ENCODE measurements at regions not wholly inside any gene's neighbourhood (a gene's known extent, or its start where the extent isn't known, plus 50 kb on each side); places are given as distances from the start of the nearest gene placed in this dataset.

DNA sequence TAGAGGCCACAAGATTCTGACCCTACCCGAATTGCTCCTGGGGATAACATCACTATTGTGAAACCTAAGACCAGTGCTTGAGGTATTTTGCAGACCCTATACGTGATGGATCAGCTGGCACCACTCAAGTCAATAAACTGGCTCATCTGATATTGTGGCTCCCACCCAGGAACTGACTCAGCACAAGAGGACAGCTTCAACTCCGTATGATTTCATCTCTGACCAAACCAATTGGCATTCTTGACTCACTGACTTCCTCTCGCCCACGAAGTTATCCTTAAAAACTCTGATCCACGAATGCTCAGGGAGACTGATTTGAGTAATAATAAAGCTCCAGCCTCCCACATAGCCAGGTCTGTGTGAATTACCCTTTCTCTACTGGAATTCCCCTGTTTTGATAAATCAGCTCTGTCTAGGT, 1036.1 kb upstream of the TMEM132C start:
- no peak for DNase-seq

DNA sequence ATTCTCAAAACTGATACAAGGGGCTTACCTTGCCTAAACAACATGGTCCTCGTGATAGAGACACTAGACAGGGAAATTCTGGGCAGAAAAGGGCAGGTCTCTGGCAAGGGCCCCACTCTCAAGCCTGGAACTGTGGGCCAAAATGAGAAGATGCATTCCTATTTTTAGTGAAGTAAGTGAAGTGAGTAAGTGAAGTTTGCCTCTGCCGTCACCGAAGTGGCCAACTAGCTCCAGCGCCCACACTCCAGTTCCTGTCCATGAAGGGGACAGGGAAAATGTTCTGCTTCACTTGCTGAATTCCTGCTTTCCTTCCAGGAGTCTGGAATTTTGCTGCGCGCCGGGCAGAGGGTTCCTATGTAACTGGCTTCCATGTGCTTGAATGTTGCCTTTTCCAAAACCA, 1035.6 kb upstream of the TMEM132C start:
- DNase-seq, result no peak

DNA sequence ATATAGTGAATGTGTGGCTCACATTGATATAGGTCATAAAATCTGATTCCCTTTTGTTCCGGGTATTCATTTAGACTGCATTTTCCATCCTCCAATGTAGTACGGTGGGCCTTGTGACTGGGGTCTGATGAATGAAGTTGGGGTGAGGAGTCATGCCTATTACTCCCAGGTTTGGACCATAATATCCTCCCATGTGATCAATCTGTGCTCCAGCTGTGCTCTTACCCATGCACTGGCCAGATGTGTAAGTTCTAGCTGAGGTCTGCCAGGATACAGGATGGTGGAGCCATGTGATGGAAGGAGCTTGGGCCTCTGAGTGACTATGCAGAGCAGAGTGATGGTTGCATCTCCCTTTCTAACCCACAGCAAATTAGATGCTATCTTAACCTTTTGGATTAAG, 1034.0 kb upstream of the TMEM132C start:
- DNase-seq, result no peak

DNA sequence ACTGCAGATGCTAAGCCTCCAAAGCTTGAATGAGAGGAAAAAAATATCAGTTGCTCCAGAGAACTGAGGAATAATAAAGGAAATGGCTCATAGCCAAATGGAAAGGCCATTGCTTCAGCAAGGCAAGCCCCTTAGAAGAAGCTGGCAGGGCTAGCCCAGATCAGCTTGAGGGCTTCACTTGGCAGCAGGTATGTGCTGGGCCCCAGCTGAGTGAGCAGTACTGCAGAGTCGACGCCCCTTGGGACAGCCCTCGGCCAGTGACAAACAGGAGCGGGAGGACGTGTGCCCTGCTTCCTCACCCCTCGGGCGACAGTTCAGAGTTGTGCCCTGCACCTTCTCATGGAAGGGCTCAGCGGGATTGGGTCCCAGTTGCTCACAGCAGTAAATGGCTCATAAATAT, 1031.2 kb upstream of the TMEM132C start:
- DNase-seq, result no peak

DNA sequence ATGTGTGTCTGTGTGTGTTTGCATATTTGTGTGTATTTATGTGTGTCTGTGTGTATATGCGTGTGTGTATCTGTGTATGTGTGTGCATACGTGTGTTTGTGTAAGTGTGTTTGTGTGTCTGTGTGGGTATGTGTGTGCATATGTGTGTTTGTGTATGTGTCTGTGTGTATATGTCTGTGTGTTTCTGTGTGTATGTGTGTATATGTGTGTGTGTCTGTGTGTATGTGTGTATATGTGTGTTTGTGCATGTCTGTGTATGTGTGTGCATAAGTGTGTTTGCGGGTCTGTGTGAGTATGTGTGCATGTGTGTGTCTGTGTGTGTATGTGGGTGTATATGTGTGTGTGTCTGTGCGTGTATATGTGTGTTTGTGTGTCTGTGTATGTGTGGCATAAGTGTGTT, 1030.5 kb upstream of the TMEM132C start:
- no peak for DNase-seq

DNA sequence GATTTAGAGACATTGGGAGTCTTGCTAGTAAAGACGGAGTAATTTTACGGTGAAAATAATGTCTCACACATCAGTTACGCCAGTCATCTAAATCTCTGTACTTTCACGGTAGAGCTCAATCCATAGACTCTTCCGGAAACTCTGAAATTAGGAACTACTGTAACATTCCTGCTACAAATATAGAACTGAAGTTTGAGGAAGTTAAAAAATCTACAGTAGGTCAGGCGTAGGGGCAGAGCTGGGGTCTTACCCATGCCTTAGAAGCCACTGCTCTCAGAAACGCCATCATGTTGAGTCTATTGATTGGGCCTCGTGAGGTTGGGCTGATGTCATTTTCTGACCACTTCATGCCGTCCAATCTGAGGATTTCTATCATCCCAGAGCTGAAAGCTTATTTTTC, 1029.8 kb upstream of the TMEM132C start:
- DNase-seq, result no peak

DNA sequence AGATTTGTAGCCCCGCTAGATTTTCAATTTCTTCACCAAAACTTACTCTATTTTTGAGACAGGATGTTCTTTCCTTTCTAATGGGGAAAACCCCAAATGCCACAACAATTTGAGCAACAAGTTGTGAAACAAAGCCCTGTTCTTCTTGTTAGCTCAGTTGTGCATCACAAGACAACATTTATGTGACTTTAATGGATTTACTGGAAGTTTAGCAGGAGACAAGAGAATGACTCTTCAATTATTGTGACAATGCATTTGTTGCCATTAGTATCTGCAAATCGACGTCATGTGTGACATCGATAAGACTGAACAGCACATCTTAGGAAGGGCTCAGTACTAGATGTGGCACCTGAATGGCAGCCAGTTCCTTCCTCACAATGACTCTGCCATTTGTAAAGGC, 1028.9 kb upstream of the TMEM132C start:
- no peak for DNase-seq

DNA sequence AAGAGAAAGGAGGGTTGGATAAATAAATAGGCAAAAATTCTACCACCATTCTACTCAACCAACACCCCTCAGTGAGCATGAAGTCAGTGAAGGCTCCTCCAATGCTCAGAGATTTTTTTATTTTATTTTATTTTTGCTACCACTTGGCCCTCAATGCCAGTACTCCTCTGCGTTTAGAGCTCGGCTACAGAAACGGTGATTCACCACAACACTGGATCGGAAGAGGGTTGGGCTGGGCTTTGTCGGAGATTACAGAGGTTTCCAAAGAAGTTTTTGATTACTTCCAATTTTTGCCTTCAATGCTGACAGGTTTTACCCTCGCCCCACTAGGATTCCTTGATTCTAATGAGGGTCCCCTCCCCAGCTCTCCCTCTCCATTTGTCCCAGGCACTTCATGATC, 1027.2 kb upstream of the TMEM132C start:
- no peak for DNase-seq

DNA sequence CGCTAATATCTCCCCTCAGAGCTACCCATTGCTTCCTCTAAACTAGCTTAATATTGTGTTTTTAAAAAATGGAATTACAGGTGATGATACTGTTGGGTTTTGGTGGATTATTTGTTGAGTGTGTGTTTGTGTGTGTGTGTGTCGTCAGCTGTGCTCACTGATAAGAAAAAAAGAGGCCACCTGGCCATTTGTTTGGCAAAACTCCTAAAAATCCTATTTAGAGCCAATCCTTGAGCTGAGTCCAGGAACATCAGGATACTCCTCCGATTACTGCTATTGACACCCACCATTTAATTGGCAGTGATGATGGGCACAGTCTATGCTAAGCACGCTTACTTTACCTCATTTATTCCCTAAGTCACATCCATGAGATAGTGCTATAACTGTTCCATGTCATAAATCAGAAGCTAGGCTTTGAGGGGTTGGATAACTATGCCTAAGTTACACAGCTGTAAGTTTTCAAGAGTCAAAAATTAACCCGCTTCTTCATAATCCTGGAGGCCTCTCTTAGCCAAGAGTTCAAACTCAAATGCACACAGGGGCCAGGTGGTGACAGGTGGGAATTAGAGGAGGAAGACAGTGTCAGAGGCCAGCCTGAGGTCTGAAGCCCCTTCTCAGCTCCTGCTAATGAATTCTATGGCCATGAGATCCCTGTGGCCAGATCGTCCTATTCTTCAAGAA, 1026.6 kb upstream of the TMEM132C start:
- DNase-seq, result no peak

DNA sequence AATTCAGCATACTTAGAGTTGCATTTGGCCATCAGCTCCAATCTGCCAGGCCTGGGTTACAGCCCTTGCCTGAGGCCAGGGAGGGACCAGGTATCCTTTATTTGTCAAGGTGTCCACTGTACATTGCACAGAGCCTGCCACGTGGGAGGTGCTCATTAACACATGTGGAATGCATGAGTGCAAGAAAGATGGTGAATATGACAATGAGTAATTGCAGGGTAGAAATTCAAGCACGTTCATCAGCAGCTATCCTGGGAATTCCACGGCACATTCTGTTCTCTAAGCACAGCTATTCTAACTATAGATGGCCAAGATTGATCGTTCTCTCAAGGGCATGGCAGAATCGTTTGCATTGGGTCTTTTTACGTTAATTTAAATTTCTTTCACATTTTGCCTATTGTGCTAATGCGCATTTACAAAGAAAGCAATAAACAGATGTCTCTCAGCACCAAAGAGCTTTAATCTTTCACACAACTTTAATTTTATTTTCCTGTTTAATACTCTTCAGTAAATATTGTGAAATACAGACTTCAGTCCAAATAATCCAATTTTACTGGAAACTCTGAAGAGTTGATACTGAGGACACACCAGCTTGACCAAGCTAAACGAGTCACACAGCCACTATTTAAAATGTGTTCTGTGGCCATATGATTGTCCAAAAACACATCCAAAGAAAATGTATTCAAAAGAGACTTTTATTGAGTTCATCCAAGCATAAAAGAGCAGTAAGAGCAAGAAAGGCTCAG, 1025.7 kb upstream of the TMEM132C start:
- DNase-seq, result no peak

DNA sequence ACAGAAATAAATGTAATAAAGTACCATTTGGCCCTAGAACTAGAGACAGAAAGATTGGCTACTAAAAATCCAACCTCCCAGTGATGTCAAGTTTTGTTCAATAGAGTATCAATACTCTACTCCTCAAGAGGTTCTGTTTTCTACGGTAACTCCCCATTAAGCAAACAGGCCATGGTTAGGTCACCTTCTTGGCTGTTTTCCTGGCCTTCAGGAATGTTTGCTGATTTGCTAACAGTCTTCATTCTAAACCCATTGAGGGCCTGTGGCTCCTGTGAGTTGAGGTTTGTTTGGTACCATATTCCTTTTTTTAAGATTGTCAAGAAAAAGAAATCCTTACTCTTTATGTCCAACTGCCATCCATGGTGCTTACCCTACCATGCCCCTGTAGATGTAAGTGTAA, 1022.0 kb upstream of the TMEM132C start:
- no peak for DNase-seq

DNA sequence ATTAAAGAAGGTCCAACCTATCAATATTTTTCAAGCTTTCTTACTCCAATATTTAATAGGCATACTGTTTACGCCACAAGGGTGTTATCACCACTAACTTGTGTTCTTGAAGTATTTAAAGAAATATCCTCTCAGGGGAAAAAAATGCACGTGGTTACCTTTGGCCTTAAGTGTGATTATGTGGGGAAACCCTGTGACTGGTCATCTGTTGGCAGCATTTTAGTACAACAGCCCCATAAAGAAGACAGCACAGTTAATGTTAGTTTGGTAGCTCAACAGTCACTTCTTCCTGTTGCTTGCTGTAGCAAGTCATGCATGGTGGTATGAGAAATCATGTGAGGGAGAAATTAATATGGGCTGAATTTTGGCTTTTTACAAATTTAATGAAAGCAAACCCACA, 1021.5 kb upstream of the TMEM132C start:
- DNase-seq, result no peak

DNA sequence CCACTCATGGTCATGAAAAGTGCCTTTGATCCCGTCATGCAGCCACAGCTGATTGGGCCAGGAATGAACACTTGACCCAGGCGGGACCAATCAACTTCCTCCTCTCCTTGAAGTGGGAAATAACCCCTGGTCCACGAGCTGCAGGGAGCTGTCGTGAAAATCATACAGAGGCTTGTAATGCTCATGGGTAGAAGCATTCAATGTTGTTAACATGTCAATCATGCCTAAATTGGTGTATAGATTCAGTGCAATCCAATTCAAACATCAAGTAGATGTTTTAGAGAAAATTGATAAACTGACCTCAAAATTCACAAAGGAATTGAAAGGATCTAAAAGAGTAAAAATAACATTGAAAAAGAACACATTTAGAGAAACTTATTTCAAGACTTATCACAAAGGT, 1019.0 kb upstream of the TMEM132C start:
- no peak for DNase-seq

DNA sequence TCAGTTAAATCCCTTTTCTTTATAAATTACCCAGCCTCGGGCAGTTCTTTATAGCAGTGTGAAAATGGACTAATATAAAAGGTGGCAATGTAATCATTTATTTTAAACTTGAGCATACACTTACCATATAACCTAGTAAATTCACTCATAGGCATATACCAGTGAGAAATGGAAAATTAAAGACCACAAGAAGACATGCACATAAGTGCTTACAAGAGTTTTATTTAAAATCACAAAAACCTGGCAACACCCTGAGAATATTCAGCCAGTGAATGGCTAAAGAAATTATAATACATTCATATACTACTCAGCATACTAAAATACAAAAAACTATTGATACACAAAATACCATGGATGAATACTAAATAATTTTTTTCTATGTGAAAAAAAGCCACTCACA, 1017.5 kb upstream of the TMEM132C start:
- no peak for DNase-seq

DNA sequence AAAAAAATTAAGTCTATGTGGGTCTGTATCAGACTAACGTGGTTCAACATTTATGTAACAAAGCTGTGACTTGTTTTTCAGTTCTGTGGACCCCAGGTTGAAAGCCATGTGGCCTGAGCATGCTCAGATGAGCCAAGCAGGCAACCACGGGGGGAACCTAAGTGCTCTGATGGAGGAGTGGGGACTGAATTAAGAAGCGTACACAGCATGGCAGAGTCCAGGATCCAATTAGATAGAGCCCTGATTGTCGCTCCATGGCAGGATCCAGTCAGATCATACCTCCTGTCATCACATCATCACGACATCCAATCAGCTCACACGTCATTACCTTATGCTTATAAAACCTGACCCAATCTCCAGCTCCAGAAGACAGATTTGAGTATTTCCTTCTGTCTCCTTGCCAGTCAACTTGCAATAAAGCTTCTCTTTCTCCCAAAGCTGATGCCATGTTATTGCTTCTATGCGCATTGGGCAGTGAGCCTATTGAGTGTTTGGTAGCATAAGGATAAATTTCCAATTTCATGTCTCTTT, 1013.1 kb upstream of the TMEM132C start:
- DNase-seq, result no peak

DNA sequence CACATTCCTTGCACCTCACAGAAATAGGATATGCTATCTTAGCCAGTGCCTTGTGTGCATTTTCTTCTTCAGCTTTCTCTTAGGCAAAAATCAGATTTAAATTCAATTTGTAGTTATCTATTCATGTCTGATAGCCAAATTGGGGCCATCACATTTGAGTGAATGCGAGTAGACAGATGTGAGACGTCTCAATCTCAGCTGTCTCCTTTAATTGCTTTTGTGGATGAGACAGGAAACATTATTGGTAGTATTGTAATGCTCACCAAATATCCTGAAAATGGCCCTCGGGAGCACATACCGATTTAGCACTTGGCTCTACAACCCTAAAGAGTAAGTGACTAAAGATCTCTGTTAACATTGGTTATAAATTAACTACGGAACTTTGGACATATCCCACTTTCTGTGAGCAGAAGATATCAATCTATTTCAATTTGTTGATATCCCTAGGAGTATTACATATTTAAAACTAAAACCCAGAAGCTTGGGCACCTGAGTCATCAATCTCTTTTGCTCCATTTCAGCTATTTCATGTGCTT, 1012.5 kb upstream of the TMEM132C start:
- DNase-seq, result no peak

DNA sequence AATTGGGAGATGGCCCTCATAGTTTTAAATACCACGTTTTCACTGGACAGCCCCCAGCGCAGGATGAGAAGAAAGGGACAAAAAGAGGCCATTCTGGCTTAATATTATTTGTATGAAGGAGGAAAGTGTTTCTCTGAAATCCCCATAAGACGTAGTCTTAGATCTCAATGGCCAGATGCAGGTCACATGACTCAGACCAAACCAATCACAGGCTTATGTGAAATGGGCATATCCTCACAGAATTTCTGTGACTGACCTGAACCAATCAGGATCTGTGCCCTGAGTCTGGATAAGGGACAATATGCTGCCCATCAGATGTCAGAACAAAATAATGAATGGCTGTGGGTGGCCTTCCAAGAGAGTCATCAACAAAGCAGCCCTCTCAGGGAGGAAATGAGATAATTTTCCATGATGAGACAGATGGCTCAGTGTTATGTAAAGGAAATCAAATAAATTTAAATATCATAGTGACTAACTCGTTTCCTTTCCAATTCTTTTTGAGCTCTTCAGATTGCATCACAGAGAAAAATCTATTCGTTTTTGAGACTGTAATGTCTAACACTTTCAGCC, 1009.5 kb upstream of the TMEM132C start:
- DNase-seq, result no peak

DNA sequence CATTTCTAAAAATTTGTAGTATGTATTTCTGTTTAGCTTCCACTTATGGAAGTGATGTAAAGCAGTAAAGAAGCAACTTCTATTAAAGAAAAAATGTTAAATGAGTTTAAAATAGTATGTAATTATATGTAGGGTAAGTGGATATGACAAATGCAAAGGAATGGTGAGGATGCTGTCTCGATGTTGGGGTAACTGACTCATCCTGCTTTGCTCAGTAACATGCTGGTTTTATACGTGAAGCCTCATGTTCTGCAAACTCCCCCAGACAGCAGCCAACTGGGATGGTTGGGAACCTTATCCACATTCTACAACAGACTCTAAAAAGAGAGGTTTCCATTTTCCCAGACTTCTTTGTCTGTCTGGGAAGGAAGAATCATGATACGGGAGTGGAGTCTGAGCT, 1006.4 kb upstream of the TMEM132C start:
- no peak for DNase-seq

DNA sequence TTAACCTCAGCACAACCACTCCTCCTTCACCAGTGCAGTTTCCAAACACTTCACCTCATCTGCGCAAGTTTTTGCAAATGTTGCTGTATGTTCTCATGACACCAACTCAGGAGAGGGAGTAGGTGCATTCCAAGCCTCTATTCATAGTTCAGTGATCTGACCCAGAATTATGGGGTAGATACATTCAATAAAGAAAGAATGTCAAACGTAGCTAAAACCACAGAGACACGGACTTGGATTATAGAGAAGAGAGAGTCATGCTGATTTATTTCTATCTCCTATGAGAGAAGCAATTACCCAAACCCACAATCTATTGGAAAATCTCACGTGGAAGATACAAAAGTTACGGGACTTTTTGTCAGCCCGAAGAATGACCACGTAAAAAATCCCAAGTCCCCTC, 1006.0 kb upstream of the TMEM132C start:
- no peak for DNase-seq

DNA sequence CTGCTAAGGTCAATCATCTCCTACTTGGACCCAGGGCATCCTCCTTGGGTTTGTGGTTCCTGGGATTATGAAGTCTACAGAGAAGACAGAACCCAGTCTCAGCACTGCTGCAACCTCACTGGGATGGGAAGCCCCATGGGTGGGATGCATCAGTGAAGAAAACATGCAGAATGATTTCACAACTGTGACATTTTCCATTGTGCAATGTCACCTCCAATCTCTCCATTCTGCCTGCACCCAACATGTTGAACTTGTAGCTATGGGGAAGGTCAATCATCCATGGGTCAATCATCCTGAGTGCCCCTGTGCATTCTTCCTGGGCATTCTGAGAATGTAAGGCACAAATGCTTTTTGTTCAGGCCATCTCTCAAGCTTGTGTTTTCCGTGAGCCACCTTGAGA, 1004.4 kb upstream of the TMEM132C start:
- DNase-seq, result no peak

DNA sequence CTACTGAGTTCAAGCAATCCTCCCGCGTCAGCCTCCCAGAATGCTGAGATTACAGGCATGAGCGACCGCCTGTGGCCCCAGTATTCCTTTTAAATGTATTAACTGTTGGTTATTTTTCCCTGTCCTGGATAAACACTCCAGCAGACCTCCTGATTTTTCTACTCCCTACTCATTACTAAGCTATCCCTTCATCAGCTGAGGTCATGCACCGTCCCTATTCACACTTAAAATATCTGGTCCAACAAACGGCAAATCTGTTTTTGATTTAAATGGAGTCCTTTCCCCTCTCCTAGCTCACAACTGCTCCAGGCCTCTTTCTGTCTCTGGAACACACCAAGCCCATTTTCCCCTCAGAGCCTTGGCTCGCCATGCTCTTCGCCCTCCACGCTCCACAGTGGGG, 1003.3 kb upstream of the TMEM132C start:
- DNase-seq, result no peak

DNA sequence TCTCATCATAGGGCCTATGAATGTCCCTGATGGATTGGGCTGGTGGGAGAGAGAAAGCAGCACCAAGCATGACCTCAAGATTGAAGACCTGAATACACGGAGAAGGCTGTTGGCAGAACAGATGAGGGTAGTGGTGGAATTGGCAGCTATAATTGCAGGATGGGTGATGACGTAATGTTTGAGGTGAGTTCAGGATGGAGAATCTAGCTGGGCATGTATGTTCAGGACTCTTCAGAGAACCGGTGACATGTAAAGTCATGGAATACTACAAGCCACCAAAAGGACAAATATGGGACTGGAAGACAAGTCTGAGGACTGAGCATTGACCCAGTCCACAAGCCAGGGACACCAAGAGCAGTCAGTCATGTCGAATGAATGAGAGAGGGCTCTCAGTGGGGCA, 999.8 kb upstream of the TMEM132C start:
- no peak for DNase-seq

DNA sequence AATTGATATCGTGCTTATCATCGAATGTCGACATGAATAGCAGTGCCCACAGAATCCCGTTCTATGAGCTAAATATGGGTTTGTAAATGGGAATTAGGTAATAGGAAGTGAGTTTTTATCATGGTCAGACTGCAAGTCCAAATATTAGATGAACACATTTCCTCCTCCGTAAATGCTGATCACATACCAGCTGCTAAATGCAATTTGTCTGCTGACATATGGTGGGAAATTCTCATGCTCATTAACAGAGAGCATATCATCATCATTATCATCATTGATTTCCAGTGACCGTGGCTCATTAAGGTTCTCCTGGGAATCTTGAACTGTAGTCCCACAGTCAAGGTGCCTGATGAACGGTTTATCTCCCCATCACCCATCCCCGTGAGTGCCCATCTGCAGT, 998.8 kb upstream of the TMEM132C start:
- DNase-seq, result no peak

Data from NCI-H1417 treated with DMSO at 0.1 percent for 48 hours (cell line).